ENCODE measurements at regions not wholly inside any gene's neighbourhood (a gene's known extent, or its start where the extent isn't known, plus 50 kb on each side); places are given as distances from the start of the nearest gene placed in this dataset.

DNA sequence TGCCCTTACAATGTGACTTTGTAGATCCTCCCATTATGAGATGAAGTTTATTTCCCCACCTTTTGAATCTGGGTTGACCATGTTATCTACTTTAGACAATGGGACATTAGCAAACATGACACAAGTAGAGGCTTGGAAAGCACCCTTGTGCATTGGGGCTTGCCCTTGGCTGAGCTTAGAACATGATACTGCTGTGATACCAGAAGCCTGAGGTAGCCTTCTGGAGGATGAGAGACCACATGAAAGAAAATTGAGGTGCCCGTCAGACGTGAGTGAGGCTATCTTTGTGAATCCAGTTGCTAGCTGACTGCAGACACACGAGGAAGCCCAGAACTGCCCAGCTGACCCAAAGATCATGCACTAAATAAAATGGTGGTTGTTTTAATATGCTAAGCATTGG is 341.2 kb downstream of the CYP26B1 start:
- TF ChIP-seq, protein P1, sequence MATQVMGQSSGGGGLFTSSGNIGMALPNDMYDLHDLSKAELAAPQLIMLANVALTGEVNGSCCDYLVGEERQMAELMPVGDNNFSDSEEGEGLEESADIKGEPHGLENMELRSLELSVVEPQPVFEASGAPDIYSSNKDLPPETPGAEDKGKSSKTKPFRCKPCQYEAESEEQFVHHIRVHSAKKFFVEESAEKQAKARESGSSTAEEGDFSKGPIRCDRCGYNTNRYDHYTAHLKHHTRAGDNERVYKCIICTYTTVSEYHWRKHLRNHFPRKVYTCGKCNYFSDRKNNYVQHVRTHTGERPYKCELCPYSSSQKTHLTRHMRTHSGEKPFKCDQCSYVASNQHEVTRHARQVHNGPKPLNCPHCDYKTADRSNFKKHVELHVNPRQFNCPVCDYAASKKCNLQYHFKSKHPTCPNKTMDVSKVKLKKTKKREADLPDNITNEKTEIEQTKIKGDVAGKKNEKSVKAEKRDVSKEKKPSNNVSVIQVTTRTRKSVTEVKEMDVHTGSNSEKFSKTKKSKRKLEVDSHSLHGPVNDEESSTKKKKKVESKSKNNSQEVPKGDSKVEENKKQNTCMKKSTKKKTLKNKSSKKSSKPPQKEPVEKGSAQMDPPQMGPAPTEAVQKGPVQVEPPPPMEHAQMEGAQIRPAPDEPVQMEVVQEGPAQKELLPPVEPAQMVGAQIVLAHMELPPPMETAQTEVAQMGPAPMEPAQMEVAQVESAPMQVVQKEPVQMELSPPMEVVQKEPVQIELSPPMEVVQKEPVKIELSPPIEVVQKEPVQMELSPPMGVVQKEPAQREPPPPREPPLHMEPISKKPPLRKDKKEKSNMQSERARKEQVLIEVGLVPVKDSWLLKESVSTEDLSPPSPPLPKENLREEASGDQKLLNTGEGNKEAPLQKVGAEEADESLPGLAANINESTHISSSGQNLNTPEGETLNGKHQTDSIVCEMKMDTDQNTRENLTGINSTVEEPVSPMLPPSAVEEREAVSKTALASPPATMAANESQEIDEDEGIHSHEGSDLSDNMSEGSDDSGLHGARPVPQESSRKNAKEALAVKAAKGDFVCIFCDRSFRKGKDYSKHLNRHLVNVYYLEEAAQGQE (IDR thresholded peaks at IDR 0.05; ENCODE audit: insufficient read depth in 1 of 2, low read depth in 2 of 2, low read length in 2 of 2): no peak
- no peak for TF ChIP-seq TAF1 (IDR thresholded peaks at IDR 0.05; ENCODE audit: borderline replicate concordance, insufficient read depth, low read length)
- no peak for TF ChIP-seq POLR2AphosphoS5 (IDR thresholded peaks at IDR 0.05; ENCODE audit: low read depth, low read length)
- TF ChIP-seq SIN3A (IDR thresholded peaks at IDR 0.05; ENCODE audit: borderline replicate concordance, insufficient read depth, low read length): no peak
